ENCODE measurements at regions not wholly inside any gene's neighbourhood (a gene's known extent, or its start where the extent isn't known, plus 50 kb on each side); places are given as distances from the start of the nearest gene placed in this dataset.
A peak's percentile ranks its signal among the peaks of the same experiment; 100 is the strongest.

DNA sequence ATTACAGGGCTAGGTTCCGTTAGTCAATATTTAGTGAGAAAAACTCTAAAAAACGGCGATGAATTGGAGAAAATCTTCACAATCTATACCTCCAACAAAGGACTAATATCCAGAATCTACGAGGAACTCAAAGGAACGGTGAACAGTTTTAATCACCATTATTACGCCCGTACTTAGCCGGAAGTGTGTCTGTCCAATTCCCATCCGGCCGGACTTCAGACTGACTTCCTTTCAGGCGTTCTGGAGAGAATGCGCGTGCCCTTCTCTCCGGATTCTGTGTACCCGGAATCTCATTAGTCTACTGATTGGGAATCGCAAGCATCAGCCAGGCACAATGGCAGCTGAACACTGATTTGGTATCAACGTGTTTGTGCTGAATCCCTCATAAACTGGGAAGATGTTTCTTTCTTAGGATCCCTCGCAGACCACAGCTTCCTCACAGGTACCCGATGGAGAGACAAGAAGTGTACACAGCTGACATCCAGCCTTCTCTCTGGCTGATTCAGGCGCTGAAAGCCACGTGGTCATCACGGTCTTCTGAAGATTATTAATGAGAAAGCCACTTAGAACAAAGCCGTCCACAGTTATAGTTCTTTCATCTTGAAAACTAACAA, 239.9 kb downstream of the ZNF516 start (continued):
- no peak for TF ChIP-seq ARID4B (CRISPR knock-in tag; IDR thresholded peaks at IDR 0.05)
- TF ChIP-seq, protein P1, sequence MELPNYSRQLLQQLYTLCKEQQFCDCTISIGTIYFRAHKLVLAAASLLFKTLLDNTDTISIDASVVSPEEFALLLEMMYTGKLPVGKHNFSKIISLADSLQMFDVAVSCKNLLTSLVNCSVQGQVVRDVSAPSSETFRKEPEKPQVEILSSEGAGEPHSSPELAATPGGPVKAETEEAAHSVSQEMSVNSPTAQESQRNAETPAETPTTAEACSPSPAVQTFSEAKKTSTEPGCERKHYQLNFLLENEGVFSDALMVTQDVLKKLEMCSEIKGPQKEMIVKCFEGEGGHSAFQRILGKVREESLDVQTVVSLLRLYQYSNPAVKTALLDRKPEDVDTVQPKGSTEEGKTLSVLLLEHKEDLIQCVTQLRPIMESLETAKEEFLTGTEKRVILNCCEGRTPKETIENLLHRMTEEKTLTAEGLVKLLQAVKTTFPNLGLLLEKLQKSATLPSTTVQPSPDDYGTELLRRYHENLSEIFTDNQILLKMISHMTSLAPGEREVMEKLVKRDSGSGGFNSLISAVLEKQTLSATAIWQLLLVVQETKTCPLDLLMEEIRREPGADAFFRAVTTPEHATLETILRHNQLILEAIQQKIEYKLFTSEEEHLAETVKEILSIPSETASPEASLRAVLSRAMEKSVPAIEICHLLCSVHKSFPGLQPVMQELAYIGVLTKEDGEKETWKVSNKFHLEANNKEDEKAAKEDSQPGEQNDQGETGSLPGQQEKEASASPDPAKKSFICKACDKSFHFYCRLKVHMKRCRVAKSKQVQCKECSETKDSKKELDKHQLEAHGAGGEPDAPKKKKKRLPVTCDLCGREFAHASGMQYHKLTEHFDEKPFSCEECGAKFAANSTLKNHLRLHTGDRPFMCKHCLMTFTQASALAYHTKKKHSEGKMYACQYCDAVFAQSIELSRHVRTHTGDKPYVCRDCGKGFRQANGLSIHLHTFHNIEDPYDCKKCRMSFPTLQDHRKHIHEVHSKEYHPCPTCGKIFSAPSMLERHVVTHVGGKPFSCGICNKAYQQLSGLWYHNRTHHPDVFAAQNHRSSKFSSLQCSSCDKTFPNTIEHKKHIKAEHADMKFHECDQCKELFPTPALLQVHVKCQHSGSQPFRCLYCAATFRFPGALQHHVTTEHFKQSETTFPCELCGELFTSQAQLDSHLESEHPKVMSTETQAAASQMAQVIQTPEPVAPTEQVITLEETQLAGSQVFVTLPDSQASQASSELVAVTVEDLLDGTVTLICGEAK (IDR thresholded peaks at IDR 0.05), result peak; percentile 93
- TF ChIP-seq, protein P1 (CRISPR knock-in tag; IDR thresholded peaks at IDR 0.05), result no peak
- TF ChIP-seq EHMT2 (IDR thresholded peaks at IDR 0.05), result peak; percentile 44; the same call in 1 of the 2 replicates
- no peak for TF ChIP-seq FOXJ3 (CRISPR knock-in tag; IDR thresholded peaks at IDR 0.05)
- TF ChIP-seq ZNF274 (IDR thresholded peaks at IDR 0.05; ENCODE audit: borderline replicate concordance, low read depth, low read length), result no peak
- TF ChIP-seq POLR2AphosphoS5 (IDR thresholded peaks at IDR 0.05; ENCODE audit: control insufficient read depth, insufficient read depth, low read depth, low read length), result no peak
- TF ChIP-seq ZBED1 (IDR thresholded peaks at IDR 0.05), result no peak
- TF ChIP-seq CBX3 (IDR thresholded peaks at IDR 0.05; ENCODE audit: borderline replicate concordance in 1 of 2, low read length in 2 of 2), result no peak
- no peak for TF ChIP-seq SMAD3 (CRISPR knock-in tag; conservative IDR thresholded peaks at IDR 0.05)
- TF ChIP-seq ZNF212 (CRISPR knock-in tag; IDR thresholded peaks at IDR 0.05), result no peak
- no peak for TF ChIP-seq SNRNP70 (optimal IDR thresholded peaks at IDR 0.05; ENCODE audit: low read depth, low read length)
- peak; percentile 27; the same call in 1 of the 2 replicates for TF ChIP-seq HCFC1 (IDR thresholded peaks at IDR 0.05; ENCODE audit: low read depth, low read length)
- TF ChIP-seq TAF9B (IDR thresholded peaks at IDR 0.05; ENCODE audit: partially characterized antibody), result no peak
- no peak for TF ChIP-seq HNRNPH1 (optimal IDR thresholded peaks at IDR 0.05; ENCODE audit: low read depth, low read length)
- no peak for TF ChIP-seq ZNF584 (CRISPR knock-in tag; IDR thresholded peaks at IDR 0.05; ENCODE audit: low read depth)
- no peak for TF ChIP-seq MEF2D (tag; conservative IDR thresholded peaks at IDR 0.05; ENCODE audit: low read depth)

Measured in K562 (cell line).